ENCODE measurements at regions not wholly inside any gene's neighbourhood (a gene's known extent, or its start where the extent isn't known, plus 50 kb on each side); places are given as distances from the start of the nearest gene placed in this dataset.

DNA sequence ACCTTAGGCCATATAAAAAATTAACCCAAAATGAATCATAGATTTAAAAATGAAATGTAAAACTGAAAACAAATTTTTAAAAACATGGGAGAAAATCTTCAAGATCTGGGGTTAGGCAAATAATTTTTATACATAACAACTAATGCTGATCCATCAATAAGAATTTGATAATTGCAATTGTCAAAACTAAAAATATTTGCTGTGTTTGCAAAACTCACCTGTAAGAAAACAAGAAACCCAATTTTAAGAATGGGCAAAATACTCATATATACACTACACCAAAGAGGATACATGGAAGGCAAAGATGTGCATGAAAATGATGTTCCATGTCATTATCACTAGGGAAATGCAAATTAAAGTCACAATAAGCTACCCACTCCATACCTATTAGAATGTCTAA is 194.8 kb upstream of the NRP1 start:
- no peak for DNase-seq

GRCh38 chr10:33524966-33525365 is 190.5 kb upstream of the NRP1 start:
- DNase-seq = no peak

GRCh38 chr10:33524041-33524440 is 189.6 kb upstream of the NRP1 start:
- no peak for DNase-seq

DNA sequence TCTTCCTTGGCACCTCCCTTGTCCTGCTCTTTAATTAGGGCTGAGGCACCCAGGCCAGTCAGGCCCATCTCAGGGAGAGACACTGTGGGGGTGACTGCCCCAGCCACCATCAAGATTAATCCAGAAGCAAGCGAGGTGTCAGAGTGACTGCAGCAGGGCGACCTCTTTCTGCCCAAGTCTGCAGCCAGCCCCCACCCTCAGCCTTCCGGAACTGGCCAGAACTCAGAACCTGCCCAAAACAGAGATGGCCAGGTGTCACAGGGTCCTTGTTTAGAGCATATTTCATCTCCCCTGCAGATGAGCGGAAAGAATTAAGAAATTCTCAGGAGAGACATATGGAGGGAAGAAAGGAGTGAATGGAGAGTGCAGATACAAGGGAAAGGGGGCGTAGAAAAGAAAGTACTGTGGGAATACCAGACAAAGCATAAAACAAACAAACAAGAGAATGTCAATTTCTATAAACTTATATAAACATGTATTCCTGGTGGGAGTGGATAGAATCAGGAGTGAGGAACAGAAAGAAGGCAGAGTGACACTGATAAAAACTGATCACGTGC is 188.8 kb upstream of the NRP1 start:
- DNase-seq = no peak

DNA sequence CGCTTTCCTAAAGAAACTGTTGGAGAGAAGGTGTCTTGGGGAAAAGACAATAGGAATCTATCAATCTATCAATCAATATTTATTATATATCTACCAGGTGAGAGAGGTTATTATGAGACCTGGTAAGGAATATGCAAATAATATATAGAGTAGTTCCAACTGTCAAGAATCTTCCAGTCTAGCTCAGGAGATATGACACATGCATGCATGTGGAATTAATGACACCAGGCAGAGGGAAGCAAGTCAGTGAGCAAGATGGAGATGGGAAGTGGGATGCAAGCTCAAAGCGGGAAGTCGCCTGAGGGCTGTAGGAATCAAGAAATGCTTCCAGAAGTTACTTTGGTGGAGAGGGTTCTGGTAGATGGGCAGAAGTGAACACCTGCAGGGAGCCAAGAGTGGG is 187.4 kb upstream of the NRP1 start:
- DNase-seq = no peak

DNA sequence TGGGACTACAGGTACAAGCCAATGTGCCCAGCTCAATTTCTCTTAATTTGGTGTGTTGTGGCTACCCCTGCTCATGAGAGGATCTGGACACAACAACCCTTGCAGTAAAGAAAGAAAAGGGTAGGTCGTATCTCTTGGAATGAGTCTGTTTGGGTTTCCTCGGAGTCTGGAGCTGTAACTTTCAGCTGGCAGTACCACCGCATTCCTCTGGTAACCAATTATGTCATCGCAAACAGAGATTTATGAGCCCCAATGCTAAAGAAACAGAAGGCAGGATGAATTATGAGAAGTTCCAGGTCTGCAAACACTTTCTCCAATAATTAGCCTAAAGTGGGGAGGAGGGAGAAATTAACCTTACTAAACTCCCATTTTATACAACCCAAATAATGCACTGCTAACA is 186.6 kb upstream of the NRP1 start:
- no peak for DNase-seq

GRCh38 chr10:33520223-33520622 is 185.8 kb upstream of the NRP1 start:
- no peak for DNase-seq

- no peak for DNase-seq
These were observed 184.8 kb upstream of the NRP1 start for GRCh38 chr10:33519130-33519860.

DNA sequence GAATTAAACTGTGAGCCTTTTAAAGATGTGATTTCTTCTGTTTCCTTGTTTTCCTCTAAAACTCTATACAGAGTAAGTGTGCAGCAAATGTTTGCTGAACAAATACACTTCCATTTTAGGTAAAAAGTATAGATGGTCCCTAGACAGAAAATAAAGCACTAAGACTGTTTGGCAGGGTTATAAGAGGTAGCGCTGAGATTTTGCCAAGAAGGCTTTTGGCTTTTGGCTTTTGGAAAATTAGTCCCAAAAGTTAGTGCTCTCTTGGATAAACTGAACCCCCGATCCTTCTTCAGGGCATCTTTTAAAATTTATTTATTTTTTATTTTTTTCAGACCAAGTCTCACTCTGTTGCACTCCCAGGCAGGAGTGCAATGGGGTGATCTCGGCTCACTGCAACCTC is 175.7 kb upstream of the NRP1 start:
- DNase-seq = no peak

DNA sequence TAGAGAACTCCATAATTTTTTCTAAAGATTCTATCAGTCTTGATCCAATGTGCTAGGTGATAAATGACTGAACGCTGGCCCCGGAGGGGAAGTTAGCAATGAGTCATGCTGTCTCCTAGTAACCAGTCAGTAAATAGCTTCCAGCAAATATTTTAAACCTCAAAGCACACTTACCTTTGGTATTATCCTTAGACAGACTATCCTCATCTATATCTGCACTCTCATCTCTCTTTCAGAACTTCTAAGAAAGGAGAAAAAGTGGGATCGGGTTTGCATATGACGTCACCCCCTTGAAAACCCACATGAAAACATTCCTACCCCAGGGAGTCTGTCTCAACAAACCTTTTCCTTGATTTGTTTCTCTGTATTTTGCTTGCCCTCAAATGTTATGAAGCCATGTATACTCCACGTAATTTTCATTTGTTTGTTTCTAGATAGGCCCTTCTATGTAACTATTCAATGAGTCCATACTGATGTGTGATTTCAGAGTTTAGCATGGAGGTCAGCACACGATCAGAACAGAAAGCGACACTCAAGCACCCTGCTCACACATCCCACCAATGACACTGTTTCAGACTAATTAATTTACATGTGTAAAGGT is 174.9 kb upstream of the NRP1 start:
- no peak for DNase-seq

GRCh38 chr10:33507662-33508425 is 173.4 kb upstream of the NRP1 start:
- DNase-seq = no peak

GRCh38 chr10:33506838-33507661 is 172.6 kb upstream of the NRP1 start:
- no peak for DNase-seq

- DNase-seq = no peak
These were observed 171.9 kb upstream of the NRP1 start for GRCh38 chr10:33506391-33506790.

GRCh38 chr10:33501161-33501560 is 166.7 kb upstream of the NRP1 start:
- no peak for DNase-seq

DNA sequence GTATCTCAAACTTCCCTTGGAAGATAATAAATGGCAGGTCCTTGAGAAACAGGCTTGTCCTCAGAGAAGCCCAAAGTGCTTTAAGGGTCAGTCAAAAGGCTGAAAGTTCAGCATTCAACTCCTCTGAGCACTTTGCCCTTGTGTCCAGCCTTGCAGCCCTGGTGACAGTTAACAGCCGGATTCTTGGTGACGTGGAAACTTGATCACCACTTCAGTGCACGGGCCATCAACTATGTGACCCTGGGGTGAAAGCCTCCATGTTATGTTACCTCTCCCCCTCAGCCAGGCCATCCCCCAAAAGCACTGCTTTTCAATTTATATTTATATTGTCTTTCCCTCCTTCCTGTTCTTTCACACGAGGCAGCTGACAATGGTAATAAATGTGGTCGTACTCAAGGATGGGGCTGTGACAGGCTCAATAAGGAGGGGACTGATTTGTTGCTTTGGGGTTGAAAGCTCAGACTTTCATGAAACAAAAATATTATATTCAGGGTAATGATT is 164.0 kb upstream of the NRP1 start:
- DNase-seq = no peak

- no peak for DNase-seq
These were observed 162.9 kb upstream of the NRP1 start for GRCh38 chr10:33497338-33497737.

GRCh38 chr10:33496096-33496495 is 161.6 kb upstream of the NRP1 start:
- no peak for DNase-seq

DNA sequence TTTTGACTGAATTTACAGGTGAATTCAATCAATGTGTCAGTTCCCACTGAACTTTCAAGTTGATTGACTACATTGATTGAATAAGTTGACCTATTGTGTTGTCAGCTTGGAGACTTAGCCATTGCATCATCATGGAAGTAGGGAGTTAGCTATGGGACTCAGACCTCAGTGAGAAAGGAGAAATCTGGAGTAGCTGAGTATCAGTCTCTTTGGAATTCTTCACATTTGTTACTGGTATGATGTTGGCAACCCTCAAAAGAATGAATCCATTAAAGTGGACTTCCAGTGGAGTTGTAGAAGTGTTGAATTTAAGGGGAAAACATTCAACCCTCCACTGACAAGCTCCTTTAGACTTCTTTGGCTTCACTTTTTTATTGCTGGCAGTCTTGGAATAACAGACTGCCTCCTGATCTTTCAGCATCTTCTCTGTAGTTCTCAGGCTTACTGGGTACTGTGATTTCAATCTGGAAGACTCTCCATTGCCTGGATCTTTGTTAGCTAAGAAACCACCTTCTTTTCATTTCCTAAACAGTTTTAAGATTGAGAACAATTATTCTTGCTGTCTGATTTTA is 160.3 kb upstream of the NRP1 start:
- no peak for DNase-seq

DNA sequence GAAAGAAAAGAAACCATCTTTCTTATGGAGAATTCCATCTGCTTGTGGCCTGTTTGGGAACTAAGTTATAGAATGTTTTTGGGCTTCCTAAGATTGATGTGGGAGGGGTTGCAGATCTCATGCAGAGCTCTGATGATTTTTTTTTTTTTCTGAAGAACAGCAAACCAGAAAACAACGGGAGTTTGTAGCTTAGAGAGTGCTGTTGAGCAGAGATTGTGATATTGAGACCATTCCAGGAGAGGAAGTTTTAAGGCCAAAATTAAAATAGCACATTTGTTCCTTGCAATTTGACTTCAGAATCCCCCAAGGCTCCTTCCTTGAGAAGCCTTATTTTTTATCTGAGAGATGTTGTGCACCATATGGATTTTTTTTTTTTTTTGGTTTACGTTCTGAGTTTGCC is 159.5 kb upstream of the NRP1 start:
- no peak for DNase-seq

DNA sequence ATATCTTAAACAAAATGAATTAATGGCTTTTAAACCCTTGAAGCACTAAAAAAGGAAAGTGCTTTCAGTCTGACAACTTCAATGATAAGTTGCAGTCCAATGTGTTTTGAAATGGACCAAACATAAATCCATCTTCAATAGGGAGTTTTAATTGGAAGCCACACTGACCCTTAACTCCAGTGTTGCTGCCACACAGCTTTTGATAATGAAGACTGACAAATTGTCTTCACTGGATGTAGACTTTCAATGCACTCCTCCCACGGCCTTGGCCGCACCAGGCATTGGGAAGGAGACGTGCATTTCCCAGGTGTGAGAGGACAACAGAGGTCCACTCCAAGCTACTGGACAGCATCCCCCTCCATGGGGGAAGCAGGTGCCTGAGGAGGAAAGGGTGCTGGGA is 159.0 kb upstream of the NRP1 start:
- no peak for DNase-seq

DNA sequence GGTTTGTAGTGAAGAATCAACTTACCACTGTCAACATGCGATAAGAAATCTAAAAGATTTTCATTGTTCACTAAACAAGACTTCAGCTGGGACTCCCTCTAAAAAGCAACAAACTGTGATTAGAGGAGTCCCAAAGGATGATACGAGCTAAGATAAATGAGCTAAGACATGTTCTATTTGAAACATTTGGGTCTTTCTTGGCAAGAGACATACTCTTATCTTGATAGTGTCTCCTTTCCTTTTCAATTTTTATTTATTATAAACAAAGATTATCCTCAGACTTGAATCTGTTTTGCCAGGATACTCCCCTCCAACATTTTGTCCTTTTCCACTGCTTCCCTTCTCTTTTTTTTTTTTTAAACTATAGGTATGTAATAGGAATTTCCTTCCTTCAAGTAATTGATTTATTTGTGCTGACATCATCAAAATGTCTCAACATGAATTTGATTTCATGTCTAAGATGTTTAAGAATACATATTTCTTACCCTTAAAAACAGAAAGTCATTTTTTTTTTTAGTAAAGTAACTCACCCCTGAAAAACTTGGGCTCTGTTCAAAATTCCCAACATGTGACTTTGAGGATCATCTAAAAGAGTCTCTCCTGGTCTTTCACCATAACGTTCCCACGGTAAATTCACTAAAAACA is 158.4 kb upstream of the NRP1 start:
- no peak for DNase-seq

Data from stimulated activated CD4-positive, alpha-beta T cell treated with anti-CD3 and anti-CD28 coated beads, Interleukin-4, amount 100 ng/mL, for 1 hour (primary cell).